ENCODE measurements at regions not wholly inside any gene's neighbourhood (a gene's known extent, or its start where the extent isn't known, plus 50 kb on each side); places are given as distances from the start of the nearest gene placed in this dataset.
A peak's percentile ranks its signal among the peaks of the same experiment; 100 is the strongest.

DNA sequence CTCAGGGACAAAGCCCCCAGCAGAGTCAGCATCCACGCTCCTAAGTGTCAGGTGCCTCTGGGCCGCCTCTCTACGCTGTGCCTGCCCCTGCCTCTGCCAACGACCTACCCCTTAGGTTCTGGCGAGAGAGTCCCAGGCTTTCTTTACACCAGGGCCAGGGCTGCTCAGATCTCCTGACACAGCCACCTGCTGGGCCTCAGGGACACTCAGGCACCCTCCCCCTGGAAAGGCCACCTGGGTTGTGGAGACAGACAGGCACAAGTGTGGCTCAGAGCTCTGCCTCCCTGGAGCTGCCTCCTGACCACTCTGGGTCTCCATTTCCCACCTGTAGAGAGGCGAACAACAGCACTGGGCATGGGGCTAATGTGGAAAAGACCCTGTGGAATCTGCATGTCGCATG lies 90.0 kb upstream of the ADRA2C start:
- H3K9me3 Mint-ChIP-seq (ENCODE audit: unreplicated experiment) = no peaks in the 10 kb centered on the region
- peaks cover 15% of the 10 kb centered on the region for H3K4me1 ChIP-seq
- H3K9me3 ChIP-seq = peaks cover 16% of the 10 kb centered on the region
- no peaks in the 10 kb centered on the region for H3K27me3 Mint-ChIP-seq (ENCODE audit: insufficient read depth, unreplicated experiment)
- intact Hi-C loops (cut with micrococcal nuclease; ENCODE audit: unreplicated experiment) = no loop called here
- H3K36me3 Mint-ChIP-seq (ENCODE audit: insufficient read depth, unreplicated experiment) = peaks cover 7% of the 10 kb centered on the region
- no peak for DNase-seq
- H3K4me3 ChIP-seq (ENCODE audit: low read depth, low read length) = no peak overlapping the region
- peaks cover 22% of the 10 kb centered on the region for H3K4me1 Mint-ChIP-seq (ENCODE audit: low read depth, unreplicated experiment)
- CTCF ChIA-PET = no interaction called here
- peak overlapping the region; percentile 61 for H3K27ac Mint-ChIP-seq (ENCODE audit: unreplicated experiment)
- H3K27me3 ChIP-seq (replicated peaks; ENCODE audit: control insufficient read depth, insufficient read depth, low read length) = no peaks in the 10 kb centered on the region
- H3K36me3 ChIP-seq (ENCODE audit: control insufficient read depth, insufficient read depth, low read length) = no peaks in the 10 kb centered on the region
- POLR2A ChIA-PET = no interaction called here
- TF ChIP-seq, protein P1, sequence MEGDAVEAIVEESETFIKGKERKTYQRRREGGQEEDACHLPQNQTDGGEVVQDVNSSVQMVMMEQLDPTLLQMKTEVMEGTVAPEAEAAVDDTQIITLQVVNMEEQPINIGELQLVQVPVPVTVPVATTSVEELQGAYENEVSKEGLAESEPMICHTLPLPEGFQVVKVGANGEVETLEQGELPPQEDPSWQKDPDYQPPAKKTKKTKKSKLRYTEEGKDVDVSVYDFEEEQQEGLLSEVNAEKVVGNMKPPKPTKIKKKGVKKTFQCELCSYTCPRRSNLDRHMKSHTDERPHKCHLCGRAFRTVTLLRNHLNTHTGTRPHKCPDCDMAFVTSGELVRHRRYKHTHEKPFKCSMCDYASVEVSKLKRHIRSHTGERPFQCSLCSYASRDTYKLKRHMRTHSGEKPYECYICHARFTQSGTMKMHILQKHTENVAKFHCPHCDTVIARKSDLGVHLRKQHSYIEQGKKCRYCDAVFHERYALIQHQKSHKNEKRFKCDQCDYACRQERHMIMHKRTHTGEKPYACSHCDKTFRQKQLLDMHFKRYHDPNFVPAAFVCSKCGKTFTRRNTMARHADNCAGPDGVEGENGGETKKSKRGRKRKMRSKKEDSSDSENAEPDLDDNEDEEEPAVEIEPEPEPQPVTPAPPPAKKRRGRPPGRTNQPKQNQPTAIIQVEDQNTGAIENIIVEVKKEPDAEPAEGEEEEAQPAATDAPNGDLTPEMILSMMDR (IDR thresholded peaks at IDR 0.05; ENCODE audit: insufficient read depth in 1 of 2, low read depth in 1 of 2, low read length in 1 of 2, severe bottlenecking in 1 of 2, unreplicated experiment in 1 of 2) = no peak
- H3K4me3 Mint-ChIP-seq (ENCODE audit: unreplicated experiment) = no peak overlapping the region
- no TSS peak for BruUV-seq (replicated peaks)

DNA sequence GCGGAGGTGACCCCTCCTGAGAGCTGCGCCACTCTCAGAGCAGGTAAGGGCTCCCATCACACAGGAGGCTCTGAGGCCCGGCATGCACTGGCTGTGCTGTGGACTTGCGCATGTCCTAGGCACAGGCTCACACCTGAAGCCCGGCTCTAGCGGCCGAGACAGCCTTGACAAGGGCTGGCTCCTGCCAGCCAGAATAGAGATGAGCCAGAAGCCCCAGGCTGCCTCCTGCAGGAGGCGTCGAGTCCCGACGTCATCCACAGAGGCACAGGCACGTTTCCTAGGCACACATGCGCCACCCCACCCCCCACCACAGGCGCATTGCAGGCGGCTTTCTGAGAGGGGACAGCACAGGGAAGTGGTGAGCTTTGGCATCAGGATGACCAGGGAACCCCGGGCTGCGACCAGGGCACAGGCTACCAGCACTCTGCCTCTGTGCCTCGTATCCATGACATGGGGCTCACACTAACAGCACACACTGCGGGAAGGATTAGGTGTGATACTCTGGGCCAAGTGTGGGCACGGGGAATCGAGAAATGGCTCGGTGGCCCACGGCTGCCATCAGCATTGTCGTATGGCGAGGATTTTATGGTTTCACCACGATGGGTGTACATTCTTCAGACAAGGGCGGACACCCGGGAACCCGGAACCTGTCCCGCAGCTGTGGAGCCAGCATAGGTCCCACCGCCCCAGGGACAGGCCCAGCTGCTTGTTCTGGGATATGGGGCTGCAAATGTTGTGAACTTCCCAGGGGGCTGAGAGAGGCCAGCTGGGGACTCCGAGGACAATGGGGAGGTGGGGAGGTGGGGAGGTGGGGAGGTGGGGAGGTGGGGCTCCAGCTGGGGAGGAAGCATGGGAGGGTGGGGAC lies 90.7 kb upstream of the ADRA2C start:
- POLR2A ChIA-PET = no interaction called here

DNA sequence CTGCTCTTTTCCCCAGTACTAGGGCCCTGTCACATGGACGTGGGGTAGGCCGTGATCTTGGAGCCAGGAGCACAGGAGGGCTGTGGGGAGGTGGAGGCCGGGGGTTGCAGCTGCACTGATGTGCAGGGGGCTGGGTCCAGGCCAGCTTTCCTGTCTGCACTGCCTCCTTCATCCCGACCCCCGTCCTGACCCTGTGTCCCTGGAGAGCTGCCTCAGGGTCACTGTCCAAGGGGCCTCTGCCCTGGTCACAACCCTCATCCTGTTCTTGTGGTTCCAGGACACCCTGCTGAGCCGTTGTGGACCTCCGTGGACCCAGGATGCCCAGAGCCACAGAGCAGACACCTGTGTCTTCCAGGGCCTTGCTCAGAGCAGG lies 91.7 kb upstream of the ADRA2C start:
- ChIA-PET CTCF (no interaction called here), POLR2A (no interaction called here)
- Histone ChIP-seq H3K9me3 (peaks cover 29% of the 10 kb centered on the region), H3K27me3 (replicated peaks; ENCODE audit: control insufficient read depth, insufficient read depth, low read length) (no peaks in the 10 kb centered on the region), H3K4me1 (peaks cover 19% of the 10 kb centered on the region), H3K36me3 (ENCODE audit: control insufficient read depth, insufficient read depth, low read length) (no peaks in the 10 kb centered on the region), H3K4me3 (ENCODE audit: low read depth, low read length) (no peak overlapping the region)
- H3K27ac Mint-ChIP-seq (ENCODE audit: unreplicated experiment) = no peak overlapping the region
- no peaks in the 10 kb centered on the region for H3K27me3 Mint-ChIP-seq (ENCODE audit: insufficient read depth, unreplicated experiment)
- no peak overlapping the region for H3K4me3 Mint-ChIP-seq (ENCODE audit: unreplicated experiment)
- DNase-seq = no peak
- TF ChIP-seq, protein P1 (IDR thresholded peaks at IDR 0.05; ENCODE audit: insufficient read depth in 1 of 2, low read depth in 1 of 2, low read length in 1 of 2, severe bottlenecking in 1 of 2, unreplicated experiment in 1 of 2) = no peak
- peaks cover 26% of the 10 kb centered on the region for H3K4me1 Mint-ChIP-seq (ENCODE audit: low read depth, unreplicated experiment)
- no peaks in the 10 kb centered on the region for H3K9me3 Mint-ChIP-seq (ENCODE audit: unreplicated experiment)
- intact Hi-C loops (cut with micrococcal nuclease; ENCODE audit: unreplicated experiment) = no loop called here
- peaks cover 7% of the 10 kb centered on the region for H3K36me3 Mint-ChIP-seq (ENCODE audit: insufficient read depth, unreplicated experiment)
- no TSS peak for BruUV-seq (replicated peaks)

More for the DNA sequence above, 90.7 kb upstream of the ADRA2C start:
- H3K27ac Mint-ChIP-seq (ENCODE audit: unreplicated experiment) = no peak overlapping the region
- H3K4me1 Mint-ChIP-seq (ENCODE audit: low read depth, unreplicated experiment) = peaks cover 26% of the 10 kb centered on the region
- CTCF ChIA-PET = no interaction called here
- H3K4me1 ChIP-seq = peaks cover 19% of the 10 kb centered on the region
- TF ChIP-seq, protein P1 (IDR thresholded peaks at IDR 0.05; ENCODE audit: insufficient read depth in 1 of 2, low read depth in 1 of 2, low read length in 1 of 2, severe bottlenecking in 1 of 2, unreplicated experiment in 1 of 2) = no peak
- DNase-seq = no peak
- H3K9me3 ChIP-seq = peaks cover 23% of the 10 kb centered on the region
- H3K4me3 Mint-ChIP-seq (ENCODE audit: unreplicated experiment) = no peak overlapping the region
- no TSS peak for BruUV-seq (replicated peaks)
- no peaks in the 10 kb centered on the region for H3K27me3 Mint-ChIP-seq (ENCODE audit: insufficient read depth, unreplicated experiment)
- H3K36me3 ChIP-seq (ENCODE audit: control insufficient read depth, insufficient read depth, low read length) = no peaks in the 10 kb centered on the region
- H3K36me3 Mint-ChIP-seq (ENCODE audit: insufficient read depth, unreplicated experiment) = peaks cover 7% of the 10 kb centered on the region
- no peaks in the 10 kb centered on the region for H3K9me3 Mint-ChIP-seq (ENCODE audit: unreplicated experiment)
- no peak overlapping the region for H3K4me3 ChIP-seq (ENCODE audit: low read depth, low read length)
- intact Hi-C loops (cut with micrococcal nuclease; ENCODE audit: unreplicated experiment) = no loop called here
- H3K27me3 ChIP-seq (replicated peaks; ENCODE audit: control insufficient read depth, insufficient read depth, low read length) = no peaks in the 10 kb centered on the region
